ENCODE measurements at regions not wholly inside any gene's neighbourhood (a gene's known extent, or its start where the extent isn't known, plus 50 kb on each side); places are given as distances from the start of the nearest gene placed in this dataset.

DNA sequence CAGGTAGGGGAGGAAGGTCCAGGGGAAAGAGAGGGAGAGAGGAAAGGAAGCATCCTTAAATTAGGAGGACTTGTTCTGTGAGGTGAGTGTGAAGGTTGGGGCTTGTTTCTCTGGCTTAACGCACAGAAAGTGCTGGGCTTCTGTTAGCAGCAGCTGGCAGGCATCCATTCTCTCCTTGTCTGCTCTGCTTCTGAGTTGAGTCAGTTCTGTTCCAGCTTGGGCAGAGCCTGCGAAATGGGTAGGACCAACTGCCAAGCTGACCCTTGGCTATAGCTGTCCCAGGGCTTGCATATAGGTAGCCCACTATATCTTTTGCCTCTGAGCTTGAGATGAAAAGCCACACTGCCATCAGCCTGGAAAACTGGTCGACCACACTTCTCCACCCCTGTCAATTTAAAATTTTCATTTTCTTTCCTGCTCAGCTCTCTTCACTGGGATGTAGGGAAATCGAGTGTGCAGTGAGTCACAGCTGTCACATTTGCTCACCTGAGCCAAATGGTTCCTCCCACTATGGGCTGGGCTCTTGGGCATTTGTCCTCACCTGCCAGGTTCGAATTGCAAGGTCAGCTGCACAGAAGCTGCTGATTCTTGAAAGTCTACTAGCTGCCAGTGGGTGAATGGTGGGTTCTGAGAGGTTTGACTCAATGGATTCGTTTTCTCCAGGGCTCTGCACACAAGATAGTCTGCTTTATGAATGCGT is 256.4 kb upstream of the PWP1 start:
- ATAC-seq (replicated peaks) = no peak
- Mint-ChIP-seq H3K9me3 (peaks cover 3 to 4% of the 10 kb centered on the region in 2 donors), H3K27ac (no peak overlapping the region), H3K4me1 (peaks cover 5 to 8% of the 10 kb centered on the region in 2 donors), H3K27me3 (peaks cover 0 to 5% of the 10 kb centered on the region in 2 donors), H3K36me3 (peaks cover 2 to 9% of the 10 kb centered on the region in 2 donors), H3K4me3 (no peak overlapping the region)
- DNase-seq = no peak

DNA sequence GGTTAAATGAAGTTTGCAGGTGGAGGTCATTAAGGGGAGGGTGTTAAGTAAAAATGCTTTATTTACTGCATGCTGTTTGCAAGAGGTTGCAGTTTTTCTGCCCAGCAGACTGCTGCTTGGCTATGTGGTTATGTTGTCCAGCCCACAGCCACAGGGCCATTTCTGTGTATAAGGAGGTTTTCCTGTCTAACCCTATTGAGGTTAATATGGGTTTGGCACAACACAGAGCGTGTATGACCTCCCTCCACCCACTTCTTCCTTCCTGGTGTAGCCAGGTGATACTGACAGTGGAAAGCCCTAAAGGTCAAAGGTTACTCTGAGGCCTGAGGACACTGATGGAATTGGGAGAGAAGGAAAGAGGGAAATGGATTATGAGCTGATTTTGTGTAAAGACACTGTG is 253.7 kb upstream of the PWP1 start:
- peaks cover 0 to under 1% of the 10 kb centered on the region in 2 donors for H3K27me3 Mint-ChIP-seq
- H3K4me3 Mint-ChIP-seq = no peak overlapping the region
- no peak overlapping the region for H3K27ac Mint-ChIP-seq
- peak; percentile 48 to 62 for ATAC-seq (replicated peaks)
- peaks cover 10 to 12% of the 10 kb centered on the region in 2 donors for H3K4me1 Mint-ChIP-seq
- DNase-seq = no peak
- peaks cover 2 to 5% of the 10 kb centered on the region in 2 donors for H3K36me3 Mint-ChIP-seq
- peaks cover under 1% of the 10 kb centered on the region in 2 donors for H3K9me3 Mint-ChIP-seq

DNA sequence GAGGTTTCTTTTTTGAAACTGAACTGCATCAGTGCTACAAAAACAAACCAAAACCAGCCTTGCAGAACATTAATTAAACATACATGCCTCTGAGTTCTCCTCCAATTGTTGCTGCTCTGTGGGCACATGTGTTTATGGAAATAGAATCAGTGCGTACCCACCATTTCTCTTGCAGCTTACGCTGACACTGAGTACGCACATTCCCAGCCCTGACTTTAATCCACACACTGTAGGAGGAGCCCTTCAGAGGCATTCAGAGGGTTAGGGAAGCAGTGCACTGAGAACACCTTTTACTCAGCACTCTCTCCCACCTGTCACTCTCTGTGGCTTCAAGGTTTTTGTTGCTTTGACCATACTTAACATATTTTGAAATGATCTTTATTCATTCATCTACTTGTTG is 250.5 kb upstream of the PWP1 start:
- H3K9me3 Mint-ChIP-seq = no peaks in the 10 kb centered on the region
- no peaks in the 10 kb centered on the region for H3K27me3 Mint-ChIP-seq
- H3K36me3 Mint-ChIP-seq = no peaks in the 10 kb centered on the region
- ATAC-seq (replicated peaks) (no peak), DNase-seq (no peak)
- H3K4me1 Mint-ChIP-seq = peaks cover 12 to 14% of the 10 kb centered on the region in 2 donors
- peak overlapping the region; percentile 14 for H3K27ac Mint-ChIP-seq
- H3K4me3 Mint-ChIP-seq = no peak overlapping the region

DNA sequence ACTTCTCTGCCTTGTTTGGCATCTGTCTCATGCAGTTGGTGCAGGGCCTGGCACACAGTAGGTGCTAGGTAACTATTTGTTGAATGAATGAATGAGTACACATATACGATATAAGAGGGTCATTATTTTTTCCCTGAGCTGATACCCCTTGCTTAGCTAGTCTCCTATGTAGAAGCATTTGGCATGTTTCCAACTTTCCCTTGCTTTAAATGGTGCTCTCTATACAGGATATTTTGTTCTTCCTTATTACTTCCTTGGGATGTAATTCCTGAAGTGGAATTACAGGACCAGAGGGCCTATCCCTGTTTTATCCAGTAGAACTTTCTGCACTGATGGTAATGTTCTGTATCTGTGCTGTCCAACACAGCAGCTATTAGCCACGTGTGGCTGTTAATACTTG is 250.1 kb upstream of the PWP1 start:
- Mint-ChIP-seq H3K36me3 (no peaks in the 10 kb centered on the region), H3K27ac (no peak overlapping the region), H3K4me1 (peaks cover 12 to 15% of the 10 kb centered on the region in 2 donors), H3K27me3 (no peaks in the 10 kb centered on the region), H3K9me3 (no peaks in the 10 kb centered on the region), H3K4me3 (no peak overlapping the region)
- DNase-seq (no peak), ATAC-seq (replicated peaks) (no peak)

DNA sequence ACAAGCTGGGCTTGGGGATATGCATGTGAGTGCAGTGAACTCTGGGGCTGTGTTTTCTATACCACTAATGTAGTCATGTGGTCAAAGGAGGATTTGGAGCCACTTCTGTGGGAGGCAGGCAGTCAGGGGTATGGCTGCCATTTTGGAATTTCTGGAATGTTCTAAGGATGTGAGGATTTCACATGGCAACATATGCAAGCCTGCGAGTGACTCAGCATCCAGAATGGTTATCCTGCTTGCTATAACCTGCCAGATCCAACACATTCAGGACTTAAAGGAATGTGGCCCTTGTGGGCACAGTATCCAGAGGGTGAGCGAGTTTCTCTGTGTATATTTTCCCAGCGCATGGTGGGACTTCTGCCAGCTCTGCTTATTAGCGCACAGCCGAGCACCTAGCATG is 249.2 kb upstream of the PWP1 start:
- no peaks in the 10 kb centered on the region for H3K27me3 Mint-ChIP-seq
- ATAC-seq (replicated peaks) (no peak), DNase-seq (no peak)
- H3K4me1 Mint-ChIP-seq = peaks cover 12 to 16% of the 10 kb centered on the region in 2 donors
- H3K9me3 Mint-ChIP-seq = no peaks in the 10 kb centered on the region
- H3K4me3 Mint-ChIP-seq = no peak overlapping the region
- H3K36me3 Mint-ChIP-seq = no peaks in the 10 kb centered on the region
- H3K27ac Mint-ChIP-seq = no peak overlapping the region

DNA sequence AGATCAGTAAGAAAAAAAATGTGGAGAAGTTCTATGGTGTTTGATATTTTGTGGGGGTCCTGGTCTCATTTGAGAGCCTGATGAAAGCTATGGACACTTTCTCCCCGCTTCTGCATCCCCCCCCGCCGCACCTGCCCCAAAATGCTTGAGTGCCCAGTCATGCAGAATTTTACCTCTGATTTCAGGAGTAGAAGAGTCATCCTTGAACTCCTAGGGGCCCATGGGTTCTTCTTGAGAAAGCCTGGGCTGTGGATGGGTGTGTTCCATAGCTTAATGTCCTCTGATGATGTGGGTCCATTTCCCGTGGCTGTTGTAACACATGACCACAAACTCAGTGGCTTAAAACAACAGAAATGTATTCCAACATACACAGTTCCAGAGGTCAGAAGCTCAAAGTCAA is 248.8 kb upstream of the PWP1 start:
- peaks cover 9 to 14% of the 10 kb centered on the region in 2 donors for H3K4me1 Mint-ChIP-seq

DNA sequence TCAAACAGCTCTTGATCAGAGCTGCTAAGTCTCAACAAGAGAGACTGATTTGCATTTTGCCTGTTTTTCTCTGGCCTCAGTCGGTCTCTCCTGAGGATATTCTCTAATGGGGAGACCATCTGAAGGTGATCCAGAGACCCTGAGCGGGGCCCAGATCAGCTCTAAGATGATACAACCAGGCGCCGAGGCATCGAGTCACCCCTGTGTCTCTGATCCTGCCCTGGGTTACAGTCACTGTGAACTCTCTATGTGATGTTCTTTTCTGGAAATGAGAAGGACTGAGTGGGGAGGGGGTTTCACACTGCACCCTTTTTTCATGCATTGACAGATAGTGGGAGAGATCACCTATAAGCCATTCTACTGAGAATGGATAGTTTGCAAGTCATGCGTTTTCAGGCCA is 247.6 kb upstream of the PWP1 start:
- Mint-ChIP-seq H3K27ac (no peak overlapping the region), H3K9me3 (no peaks in the 10 kb centered on the region), H3K4me1 (peaks cover 5 to 11% of the 10 kb centered on the region in 2 donors), H3K27me3 (no peaks in the 10 kb centered on the region), H3K4me3 (no peak overlapping the region), H3K36me3 (no peaks in the 10 kb centered on the region)
- DNase-seq = no peak
- no peak for ATAC-seq (replicated peaks)

More for the DNA sequence above, 248.8 kb upstream of the PWP1 start:
- Mint-ChIP-seq H3K4me3 (no peak overlapping the region), H3K9me3 (no peaks in the 10 kb centered on the region), H3K36me3 (no peaks in the 10 kb centered on the region), H3K27ac (no peak overlapping the region), H3K27me3 (no peaks in the 10 kb centered on the region)
- ATAC-seq (replicated peaks) = no peak
- DNase-seq = no peak

DNA sequence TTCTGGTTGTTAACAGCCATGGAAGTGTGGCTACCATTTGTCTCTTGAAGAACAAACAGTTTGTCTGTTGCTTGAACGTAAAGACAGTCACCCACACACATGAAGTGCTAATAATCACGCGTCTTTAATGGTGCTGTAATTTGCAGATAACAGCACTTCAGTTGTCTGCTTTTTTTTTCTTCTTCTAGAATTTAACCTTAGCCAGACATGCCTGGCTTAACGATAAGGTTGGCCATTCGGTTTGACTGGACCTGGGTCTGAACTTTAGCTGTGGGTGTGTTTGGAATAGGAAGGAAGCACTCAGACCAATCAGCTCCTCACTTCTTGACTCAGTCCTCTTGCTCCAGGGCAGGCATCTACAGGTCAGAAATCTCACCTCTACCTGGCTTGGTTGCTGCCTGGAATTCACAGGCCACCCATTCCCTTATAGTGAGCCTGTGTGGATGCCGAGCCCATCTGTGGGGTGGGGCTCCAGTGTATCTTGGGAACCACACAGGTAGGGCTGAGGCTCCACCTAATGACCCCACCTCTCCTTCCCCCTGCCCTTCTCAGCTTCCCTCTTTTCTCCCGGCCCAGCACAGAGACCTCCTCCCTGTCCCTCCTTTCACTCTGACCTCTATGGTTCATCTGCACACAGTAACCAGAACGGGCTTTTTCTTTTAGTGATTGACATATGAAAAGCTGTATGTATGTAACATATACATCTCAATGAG is 246.4 kb upstream of the PWP1 start:
- no peak overlapping the region for H3K27ac Mint-ChIP-seq

DNA sequence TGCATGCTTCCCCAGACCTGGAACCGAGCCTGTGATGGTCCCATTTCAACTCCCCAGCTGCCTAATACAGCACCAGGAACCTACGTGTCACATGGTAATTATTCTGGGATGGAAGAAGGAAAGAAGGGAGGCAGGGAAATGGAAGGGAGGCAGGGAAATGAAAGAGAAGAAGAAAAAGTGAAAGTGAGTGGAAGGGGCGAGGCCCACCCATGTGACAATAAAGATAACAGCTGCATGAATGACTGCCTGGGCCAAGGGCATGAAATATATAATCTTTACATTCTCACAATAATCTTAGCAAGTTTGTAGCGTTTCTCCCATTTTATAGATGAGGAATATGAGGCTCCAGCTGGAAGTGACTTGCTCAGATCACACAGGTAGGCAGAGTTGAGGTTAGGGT is 245.0 kb upstream of the PWP1 start:
- Mint-ChIP-seq H3K4me1 (peaks cover 0 to 6% of the 10 kb centered on the region in 2 donors), H3K27me3 (no peaks in the 10 kb centered on the region), H3K27ac (no peak overlapping the region), H3K4me3 (no peak overlapping the region), H3K9me3 (no peaks in the 10 kb centered on the region), H3K36me3 (no peaks in the 10 kb centered on the region)
- no peak for ATAC-seq (replicated peaks)
- DNase-seq = no peak

More for the DNA sequence above, 246.4 kb upstream of the PWP1 start:
- Mint-ChIP-seq H3K27me3 (no peaks in the 10 kb centered on the region), H3K9me3 (no peaks in the 10 kb centered on the region), H3K36me3 (no peaks in the 10 kb centered on the region), H3K4me1 (peaks cover 4 to 11% of the 10 kb centered on the region in 2 donors), H3K4me3 (no peak overlapping the region)
- DNase-seq = no peak
- ATAC-seq (replicated peaks) = no peak

DNA sequence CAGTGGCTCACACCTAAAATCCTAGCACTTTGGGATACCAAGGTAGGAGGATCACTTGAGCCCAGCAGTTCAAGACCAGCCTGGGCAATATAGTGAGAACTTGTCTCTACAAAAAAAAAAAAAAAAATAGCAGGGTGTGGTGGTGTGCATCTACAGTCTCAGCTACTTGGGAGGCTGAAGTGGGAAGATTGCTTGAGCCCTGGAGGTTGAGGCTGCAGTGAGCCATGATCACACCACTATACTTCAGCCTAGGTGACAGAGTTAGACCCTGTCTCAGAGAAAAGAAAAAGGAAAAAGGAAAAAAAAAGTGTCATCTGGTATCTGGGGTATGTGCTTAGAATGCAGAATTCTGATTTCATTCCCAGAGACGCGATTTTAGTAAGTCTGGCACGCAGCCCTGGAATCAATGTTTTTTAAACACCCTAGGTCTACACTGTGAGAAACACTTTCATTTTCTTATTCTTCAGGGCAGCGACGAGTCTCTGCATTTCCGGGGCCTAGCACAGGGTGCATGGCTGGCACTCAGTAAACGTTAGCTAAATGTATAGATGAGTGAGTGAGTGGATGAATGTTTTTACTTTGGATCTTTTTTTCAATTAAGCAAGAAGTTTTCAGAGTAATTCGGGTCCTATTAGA is 243.8 kb upstream of the PWP1 start:
- Mint-ChIP-seq H3K4me1 (peaks cover 0 to 6% of the 10 kb centered on the region in 2 donors), H3K9me3 (no peaks in the 10 kb centered on the region), H3K27me3 (no peaks in the 10 kb centered on the region), H3K27ac (no peak overlapping the region), H3K4me3 (no peak overlapping the region), H3K36me3 (no peaks in the 10 kb centered on the region)
- ATAC-seq (replicated peaks) (no peak), DNase-seq (no peak)

DNA sequence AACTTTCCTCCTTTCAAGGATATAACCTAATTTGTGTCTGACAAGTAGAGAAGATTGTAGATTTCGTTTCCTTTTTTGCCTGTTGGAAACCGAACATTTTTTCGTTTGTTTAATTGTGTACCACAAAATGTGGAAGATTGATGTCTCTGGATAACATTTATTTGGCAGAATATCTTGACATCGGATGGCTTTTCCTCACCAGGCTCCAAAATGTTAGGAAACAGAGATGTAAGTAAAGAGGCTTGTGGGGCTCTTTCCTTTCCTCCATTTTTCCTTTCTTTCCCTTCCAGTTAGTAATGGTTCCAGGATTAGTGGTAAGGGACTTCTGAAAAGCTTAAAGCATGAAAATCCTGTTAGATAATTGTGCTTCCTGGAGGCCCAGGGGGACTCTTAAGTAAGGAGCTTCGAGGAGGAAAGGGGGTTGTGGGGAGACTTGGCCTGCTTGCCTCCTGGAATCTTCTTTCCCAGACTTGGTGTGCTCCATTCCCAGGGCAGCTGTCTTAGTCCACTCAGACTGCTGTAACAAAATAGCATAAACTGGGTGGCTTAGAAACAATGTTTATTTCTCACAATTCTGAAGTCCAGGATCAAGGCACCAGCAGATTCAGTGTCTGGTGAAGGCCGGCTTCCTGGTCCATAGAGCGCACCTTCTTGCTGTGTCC is 243.1 kb upstream of the PWP1 start:
- DNase-seq (no peak), ATAC-seq (replicated peaks) (no peak)
- no peak overlapping the region for H3K27ac Mint-ChIP-seq
- no peaks in the 10 kb centered on the region for H3K9me3 Mint-ChIP-seq
- no peaks in the 10 kb centered on the region for H3K27me3 Mint-ChIP-seq
- H3K4me3 Mint-ChIP-seq = no peak overlapping the region
- no peaks in the 10 kb centered on the region for H3K36me3 Mint-ChIP-seq
- H3K4me1 Mint-ChIP-seq = peaks cover 0 to 6% of the 10 kb centered on the region in 2 donors

DNA sequence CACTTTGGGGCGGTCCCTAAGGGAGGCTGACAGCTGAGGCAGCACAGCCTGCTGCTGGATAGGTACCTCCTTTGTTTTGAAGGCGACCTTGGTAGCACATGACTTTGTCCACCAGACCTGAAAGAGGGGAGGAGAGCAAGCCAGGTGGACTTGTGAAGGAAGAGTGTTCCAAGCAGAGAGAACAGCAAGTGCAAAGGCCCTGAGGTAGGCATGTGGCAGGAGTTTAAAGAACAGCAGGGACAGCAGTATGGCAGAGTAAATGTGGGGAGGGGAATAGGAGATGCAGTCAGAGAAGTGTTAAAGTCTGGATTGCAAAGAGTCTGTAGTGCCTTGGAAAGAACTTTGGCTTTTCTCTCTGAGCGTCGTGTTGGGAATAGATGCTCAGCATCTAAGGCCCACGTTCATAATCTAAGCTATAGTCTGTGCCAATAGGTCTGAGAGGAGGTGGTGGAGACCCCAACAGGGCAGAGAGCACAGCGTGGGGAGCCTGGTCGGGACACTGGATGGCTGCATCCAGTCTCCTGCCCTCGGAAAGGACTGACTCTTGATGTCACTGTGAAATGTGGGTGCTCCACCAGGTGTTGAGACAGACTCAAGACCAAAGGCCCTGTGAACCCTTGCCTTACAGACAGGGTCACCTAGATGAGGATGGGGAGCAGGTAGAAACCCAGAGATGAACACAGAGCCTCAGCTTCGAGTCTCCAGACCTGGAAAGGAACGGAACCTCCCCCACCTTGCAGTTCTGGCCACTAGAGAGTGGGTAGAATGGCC is 242.1 kb upstream of the PWP1 start:
- Mint-ChIP-seq H3K9me3 (no peaks in the 10 kb centered on the region), H3K4me3 (no peak overlapping the region), H3K36me3 (no peaks in the 10 kb centered on the region), H3K27ac (no peak overlapping the region), H3K4me1 (peaks cover 0 to 6% of the 10 kb centered on the region in 2 donors), H3K27me3 (no peaks in the 10 kb centered on the region)
- ATAC-seq (replicated peaks) (no peak), DNase-seq (no peak)

DNA sequence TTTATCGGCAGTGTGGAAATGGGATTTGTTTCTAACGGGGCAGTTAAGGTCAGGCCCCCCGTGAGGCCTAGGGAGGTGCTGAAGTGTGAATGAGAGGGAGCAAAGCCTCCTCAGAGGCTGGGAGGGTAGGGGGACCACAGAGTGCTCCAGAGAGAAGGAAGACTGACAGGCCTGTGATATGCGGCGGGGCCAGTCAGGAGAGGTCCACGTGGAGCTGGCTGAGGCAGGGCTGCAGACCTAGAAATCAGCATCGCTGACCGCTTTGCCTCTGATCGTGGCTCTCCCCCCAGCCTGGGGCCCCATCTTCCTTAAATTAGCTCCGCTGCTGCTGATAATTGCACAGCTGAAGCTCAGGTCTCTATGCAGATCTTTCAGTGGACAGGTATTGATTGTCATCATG is 240.8 kb upstream of the PWP1 start:
- no peaks in the 10 kb centered on the region for H3K27me3 Mint-ChIP-seq
- no peak for DNase-seq
- H3K27ac Mint-ChIP-seq = no peak overlapping the region
- H3K36me3 Mint-ChIP-seq = no peaks in the 10 kb centered on the region
- H3K9me3 Mint-ChIP-seq = no peaks in the 10 kb centered on the region
- H3K4me1 Mint-ChIP-seq = peaks cover 0 to 2% of the 10 kb centered on the region in 2 donors
- ATAC-seq (replicated peaks) = no peak
- no peak overlapping the region for H3K4me3 Mint-ChIP-seq

DNA sequence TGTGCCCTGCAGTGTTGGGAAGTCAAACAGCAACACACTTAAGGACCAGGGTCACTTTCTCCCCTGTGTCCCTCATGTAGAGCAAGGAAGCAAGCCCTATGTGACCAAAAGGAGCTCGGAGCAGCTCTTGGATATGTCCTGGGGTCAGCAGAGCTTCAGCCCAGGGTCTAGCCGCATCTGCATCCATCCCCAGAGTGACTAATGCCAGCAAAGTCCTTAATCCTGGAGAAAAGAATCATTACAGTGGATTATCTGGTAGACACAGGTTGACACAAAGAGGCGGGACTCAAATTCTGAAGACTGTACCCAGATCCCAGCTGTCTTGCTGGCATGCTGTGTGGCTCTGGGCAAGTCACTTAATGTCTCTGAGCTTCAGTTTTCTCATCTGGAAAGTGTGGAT is 239.1 kb upstream of the PWP1 start:
- Mint-ChIP-seq H3K36me3 (no peaks in the 10 kb centered on the region), H3K4me1 (no peaks in the 10 kb centered on the region), H3K27ac (no peak overlapping the region), H3K9me3 (no peaks in the 10 kb centered on the region), H3K27me3 (peaks cover 0 to under 1% of the 10 kb centered on the region in 2 donors), H3K4me3 (no peak overlapping the region)
- DNase-seq (no peak), ATAC-seq (replicated peaks) (no peak)

Data from stimulated activated naive B cell treated with anti-CD40 and anti-IgM and Interleukin-4, amounts not matched to agents 10 μg/mL and 1 μg/mL and 100 μg/mL, for 72 hours (primary cell).